Endometrial microvascular endothelial cells (primary cell): ENCODE measurements at regions not wholly inside any gene's neighbourhood (a gene's known extent, or its start where the extent isn't known, plus 50 kb on each side); places are given as distances from the start of the nearest gene placed in this dataset.
"Not testable (repeated sequence)": the region's sequence is repeated elsewhere in the genome, so short reads cannot be mapped to it uniquely, and the experiment has no call there.

Experiments
- in situ Hi-C: cut with HindIII; loops from 2 replicates; pipeline ENCODE4 v1.10.0; 2017; ENCODE audit warnings: low sequenced_read_pairs, low pct_unique_long_range_greater_than_20kb; ENCODE audit errors: inconsistent ontology term

DNA sequence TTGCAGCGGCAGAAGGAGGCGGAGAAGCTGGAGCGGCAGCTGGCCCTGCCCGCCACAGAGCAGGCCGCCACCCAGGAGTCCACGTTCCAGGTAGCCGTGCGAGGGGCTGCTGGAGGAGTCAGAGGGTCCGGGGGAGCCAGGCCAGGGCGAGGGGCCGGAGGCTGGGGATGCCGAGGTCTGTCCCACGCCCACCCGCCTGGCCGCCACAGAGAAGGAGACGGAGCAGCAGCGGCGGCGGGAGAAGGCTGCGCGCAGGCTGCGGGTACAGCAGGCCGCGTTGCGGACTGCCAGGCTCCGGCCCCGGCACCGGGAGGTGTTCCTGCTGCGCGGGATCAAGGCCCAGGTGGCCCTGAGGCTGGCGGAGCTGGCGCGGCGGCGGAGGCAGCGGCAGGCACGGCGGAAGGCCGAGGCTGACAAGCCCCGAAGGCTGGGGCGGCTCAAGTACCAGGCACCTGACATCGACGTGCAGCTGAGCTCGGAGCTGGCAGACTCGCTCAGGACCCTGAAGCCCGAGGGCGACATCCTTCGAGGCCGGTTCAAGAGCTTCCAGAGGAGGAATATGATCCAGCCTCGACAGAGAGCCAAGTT is 625.0 kb downstream of the MCTP2 start:
- in situ Hi-C loops = no loop called here

DNA sequence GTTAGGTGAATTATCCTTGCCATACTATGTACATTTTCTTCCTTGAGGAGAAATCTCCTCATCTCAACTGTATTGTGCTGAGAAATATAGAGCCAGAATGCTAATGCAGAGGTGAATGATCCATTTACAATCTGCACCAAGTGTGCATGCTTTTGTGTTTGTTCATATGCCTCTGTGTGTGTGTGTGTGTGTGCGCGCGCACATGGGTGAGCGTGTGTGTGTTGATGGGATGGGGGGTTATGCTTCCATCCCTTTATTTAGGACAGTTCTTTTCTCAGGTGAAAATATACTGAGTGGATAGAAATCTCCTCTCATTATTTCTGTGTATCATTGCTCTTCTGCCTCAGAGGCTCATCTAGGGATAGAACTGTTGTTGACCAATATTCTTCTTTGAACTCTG is 626.1 kb downstream of the MCTP2 start:
- in situ Hi-C loops = no loop called here

DNA sequence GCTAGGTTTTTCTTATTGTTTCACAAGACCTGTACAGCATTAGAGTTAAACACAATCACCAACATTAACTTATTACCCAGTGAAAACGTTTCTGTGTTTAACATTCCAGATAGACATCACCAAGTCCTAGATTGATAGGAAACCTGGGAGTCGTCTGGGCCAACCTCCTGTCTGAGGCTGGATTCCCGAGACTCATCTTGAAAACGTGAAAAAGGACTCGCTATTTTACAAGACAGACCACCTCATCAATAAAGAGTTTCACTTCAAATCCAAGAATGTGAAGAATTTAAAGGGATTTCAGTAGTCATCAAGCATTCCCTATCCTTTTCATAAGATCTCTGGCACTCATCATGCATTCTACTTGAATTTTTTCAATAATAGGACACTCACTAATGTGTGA is 626.6 kb downstream of the MCTP2 start:
- in situ Hi-C loops = no loop called here

DNA sequence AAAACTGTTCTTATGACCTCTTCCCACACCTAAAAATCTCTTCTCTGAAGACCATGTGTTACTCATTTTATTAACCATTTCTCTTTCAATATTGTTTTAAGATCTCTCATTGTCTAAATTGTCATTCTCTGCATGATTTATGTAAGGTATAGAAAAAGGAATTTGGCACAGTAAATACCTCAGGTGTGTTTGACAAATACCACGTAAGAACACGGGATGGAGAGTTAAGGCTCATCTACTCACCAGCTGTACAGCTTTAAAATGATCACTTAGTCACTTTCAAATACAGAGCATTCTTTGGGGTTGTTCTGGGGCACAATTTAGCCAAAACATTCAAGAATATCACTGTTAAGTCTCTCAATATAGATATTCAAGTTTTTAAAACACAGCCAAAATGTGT is 627.1 kb downstream of the MCTP2 start:
- in situ Hi-C loops = no loop called here

DNA sequence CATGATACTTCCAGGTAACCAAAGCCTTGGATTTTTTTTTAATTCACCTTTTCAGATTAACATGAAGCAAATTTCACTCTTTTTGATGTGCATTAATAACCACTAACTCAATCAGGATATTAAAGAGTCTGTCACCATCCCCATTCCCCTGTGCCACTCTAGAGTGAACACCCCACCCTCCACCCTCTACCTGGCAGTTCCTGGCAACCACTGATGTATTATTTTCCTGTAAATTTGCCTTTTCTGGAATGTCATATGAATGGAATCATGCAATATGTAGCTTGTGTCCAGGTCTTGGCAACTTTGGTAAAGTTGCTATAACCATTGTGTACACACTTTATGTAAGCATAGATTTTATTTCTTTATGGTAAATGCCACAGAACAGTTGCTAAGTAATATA is 627.6 kb downstream of the MCTP2 start:
- in situ Hi-C loops = no loop called here

DNA sequence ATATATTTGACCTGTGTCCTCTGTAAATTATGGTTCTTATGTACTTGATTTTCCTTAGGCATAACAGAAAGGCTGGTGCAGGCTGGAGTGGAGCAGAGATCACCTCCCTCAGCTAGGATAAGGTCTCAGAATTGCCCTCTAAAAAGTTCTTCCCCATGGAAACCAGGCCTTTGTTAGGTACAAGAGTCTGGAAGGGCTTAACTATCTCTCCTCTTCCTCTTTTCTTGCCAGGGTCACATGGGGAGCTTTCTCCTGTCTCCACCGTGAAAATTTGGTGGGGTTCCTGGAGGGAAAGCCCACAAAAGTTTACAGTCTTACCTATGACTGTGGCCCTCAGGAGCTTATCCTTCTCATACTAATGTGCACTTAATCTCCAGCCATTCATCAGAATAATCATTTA is 633.2 kb downstream of the MCTP2 start:
- in situ Hi-C loops = no loop called here

DNA sequence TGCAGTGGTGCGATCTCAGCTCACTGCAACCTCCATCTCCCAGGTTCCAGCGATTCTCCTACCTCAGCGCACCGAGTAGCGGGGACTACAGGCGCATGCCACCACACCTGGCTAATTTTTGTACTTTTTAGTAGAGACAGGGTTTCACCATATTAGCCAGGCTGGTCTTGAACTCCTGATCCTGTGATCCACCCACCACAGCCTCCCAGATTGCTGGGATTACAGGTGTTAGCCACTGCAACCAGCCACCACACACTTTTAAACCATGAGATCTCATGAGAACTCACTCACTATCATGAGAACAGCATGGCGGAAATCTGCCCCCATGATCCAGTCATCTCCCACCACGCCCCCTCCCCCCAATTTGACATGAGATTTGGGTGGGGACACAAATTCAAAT is 636.9 kb downstream of the MCTP2 start:
- in situ Hi-C loops = not testable (repeated sequence)

DNA sequence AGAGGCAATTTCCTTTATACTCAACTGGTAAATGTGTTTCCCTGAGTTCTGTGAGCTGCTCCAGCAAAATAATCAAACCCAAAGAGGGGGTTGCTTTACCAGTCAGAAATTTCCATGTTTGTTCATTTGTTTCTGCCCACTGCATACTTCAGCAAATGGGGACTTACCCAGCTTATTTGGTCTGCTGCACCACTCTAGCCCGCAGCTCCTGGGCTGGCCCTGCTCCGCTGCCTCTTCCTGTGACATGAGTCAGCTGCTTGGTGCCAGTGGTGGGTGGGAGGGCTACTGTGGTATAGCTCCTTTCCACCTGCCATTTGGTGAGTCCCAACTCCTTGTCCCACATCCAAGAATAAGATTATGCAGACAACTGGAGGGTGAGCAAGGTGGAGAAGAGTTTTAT is 644.2 kb downstream of the MCTP2 start:
- in situ Hi-C loops = no loop called here

DNA sequence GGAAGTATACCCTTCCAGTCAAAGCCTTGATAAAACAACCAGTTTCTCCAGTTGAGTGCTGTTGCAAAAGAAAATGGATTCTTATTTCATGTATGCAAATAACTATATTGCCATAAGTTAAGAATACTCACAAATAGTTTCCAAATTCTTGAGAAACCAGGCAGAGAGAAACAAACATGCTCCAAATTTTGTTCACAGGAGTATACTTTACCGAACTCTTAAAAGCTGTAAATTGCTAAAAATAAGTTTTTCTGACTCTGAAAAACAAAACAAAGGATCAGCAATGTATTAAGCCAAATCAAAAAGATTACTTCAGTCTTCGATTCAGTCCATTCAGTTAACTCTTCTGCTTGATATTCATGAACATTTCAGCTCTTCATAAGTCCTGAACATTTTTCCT is 646.5 kb downstream of the MCTP2 start:
- in situ Hi-C loops = no loop called here

DNA sequence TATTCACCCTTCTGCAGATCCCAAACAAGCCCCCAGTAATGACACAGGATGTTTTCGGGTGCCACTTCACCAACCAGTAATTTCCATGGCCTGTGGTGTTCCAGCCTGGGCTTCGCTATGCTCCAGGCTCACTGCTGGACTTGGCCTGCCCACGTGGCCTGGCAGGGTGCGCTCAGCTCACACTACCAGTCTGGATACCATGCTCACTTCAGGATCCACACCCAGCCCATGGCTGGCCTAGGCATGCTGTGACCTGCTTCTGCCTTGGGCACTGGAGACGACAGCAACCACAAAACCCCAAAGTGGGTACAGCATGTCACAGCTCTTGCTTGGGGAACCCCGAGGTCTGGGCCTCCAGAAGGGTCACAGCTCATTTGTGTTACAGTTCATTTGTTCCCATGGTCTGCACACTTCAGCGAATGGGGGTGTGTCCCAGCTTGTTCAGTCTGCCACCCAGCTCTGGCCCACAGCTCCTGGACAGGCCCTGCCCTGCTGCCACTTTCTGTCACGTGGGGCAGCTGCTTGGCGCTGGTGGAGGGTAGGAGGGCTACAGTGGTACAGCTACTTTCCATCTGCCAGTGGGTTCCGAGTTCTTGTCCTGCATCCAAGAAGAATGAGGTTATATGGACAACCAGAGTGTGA is 650.8 kb downstream of the MCTP2 start:
- in situ Hi-C loops = no loop called here

DNA sequence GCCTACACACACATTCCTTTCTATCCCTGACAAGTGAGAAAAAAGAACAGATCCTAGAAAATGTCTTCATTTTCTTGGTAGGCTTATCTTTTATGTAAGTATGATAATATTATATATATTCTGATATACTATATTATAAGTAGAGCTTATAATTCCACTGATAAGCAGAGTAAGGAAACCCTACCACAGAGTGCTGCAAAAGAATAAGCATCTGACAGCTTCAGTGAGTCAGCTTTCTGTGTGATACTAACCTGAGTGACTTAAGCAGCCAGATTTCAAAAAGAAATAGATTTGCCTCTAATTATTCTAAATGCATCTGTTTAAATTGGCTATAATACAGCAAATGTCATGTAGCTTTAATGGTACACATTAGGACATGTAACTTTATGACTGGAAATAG is 656.0 kb downstream of the MCTP2 start:
- in situ Hi-C loops = no loop called here

DNA sequence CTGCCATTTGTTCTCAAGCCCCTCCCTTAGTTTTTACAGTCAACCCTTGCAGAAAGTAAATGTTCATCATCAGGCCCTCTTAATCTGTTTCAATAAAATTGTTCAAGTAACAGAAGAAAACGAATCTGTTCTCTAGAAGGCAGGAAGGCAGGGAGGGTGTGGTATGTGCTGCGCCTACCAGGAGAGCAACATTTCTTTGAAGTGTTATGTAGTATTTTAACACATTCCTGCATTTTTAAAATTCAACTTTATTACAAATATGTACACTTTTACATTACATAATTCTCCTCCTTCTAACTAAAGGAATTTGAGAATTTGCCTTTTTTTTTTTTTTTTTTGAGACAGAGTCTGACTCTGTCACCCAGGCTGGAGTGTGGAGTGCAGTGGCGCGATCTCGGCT is 657.8 kb downstream of the MCTP2 start:
- in situ Hi-C loops = no loop called here

DNA sequence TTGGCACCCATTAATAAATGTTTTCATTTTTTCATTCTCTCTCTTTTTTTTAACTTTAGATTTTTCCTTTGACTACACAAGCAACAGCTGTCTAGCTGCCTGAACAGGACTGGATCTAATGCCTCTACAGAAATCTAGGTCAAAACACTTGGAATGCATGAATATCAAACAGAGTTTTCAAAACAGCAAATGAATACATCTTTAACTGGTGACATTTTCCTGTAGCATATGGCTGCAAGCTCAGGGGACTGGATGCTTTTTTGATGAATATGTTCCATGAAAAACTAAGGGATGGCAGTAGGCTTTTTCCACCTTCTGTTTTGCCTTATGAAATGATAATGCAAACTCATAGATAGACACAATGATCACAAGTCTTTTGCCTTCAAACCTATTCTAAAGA is 661.7 kb downstream of the MCTP2 start:
- in situ Hi-C loops = no loop called here

DNA sequence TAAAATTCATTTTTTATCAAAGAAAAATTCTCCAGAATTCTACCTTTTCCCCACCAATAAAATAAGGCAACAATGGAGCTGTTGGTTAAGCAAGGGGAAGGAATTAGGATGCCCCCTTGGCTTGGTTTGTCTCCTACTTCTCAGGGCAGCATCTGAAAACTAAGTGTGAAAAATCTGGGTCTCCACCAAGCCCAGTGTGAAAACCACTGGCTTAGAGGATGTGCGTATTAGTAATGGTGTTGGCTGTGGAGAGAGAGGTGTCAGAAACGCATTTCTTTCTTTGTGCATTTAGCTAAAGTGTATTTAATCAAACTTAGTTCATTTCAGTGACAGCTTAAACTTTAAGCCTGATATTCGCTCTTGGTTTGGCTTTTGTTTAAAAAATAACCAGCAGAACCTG is 662.7 kb downstream of the MCTP2 start:
- in situ Hi-C loops = no loop called here

DNA sequence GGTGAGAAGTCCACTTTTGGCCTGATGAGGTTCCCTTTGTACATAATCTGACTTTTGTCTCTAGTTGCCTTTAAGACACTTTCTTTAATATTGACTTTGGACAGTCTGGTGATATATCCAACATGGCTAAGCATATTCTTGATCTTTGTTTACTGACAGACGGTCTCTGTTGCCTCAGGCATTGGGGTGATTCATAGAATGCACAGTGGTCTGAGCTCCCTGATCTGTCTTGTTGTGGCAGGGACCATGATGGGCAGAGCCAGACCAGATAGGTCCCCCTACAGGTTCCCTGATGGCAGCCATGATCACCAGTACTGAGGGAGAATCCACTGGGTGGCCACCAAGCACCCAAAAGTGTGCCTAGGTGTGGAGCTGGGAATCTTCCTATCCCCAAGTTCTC is 678.1 kb downstream of the MCTP2 start:
- in situ Hi-C loops = no loop called here

DNA sequence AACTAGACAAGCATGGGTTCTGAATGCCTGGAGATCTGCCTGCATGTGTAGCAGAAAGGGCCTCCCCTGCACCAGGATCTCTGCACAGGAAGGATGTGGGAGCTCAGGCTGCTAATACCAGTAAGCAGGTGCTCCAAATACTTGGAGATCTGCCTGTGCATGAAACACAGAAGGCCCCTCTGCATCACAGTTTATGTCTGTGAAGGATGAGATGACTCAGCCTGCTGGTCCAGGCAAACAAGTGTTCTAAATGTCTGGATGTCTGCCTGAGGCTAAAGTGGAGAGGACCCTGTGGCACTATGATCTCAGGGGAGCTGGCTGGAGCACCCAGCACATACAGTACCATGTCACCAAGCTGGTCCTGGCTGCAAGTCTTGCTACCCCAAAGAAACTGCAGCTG is 678.8 kb downstream of the MCTP2 start:
- in situ Hi-C loops = no loop called here

DNA sequence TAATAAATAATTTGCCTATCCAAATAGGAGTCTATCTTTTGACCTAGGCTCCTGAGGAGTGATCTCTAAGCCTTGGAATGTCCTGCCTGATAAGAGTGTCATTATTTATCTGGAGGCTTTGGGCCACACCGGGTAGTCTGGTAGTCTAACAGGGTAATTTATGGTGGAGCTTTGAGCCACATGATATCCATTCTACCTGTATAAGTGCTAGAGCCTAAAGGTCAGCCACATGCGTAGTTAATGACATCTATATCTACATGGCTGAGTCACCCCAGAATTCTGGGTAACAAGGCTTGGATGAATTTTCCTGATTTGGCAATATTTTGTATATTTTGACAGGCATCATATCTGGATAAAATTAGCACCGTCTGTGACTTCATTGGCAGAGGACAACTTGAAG is 681.4 kb downstream of the MCTP2 start:
- in situ Hi-C loops = no loop called here

DNA sequence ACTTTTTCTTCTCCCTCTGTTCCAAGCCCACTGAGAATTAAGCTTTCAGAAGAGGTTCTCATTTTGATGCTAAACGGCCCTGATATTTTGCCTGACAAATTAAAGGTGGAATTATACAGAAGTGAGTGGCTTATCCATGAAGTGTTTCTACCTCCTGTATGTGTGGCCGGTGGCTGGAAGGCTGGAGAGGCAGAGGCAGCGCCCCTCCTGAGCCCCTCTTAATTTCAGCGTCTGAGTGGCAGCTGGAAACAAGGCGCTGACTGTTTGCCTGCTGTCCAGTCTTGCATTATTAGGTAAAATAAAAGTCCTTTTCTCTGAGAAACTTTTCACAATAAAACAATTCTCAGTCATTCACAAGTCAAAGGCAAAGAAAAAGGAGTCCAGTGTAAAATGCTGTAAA is 685.7 kb downstream of the MCTP2 start:
- in situ Hi-C loops = no loop called here

DNA sequence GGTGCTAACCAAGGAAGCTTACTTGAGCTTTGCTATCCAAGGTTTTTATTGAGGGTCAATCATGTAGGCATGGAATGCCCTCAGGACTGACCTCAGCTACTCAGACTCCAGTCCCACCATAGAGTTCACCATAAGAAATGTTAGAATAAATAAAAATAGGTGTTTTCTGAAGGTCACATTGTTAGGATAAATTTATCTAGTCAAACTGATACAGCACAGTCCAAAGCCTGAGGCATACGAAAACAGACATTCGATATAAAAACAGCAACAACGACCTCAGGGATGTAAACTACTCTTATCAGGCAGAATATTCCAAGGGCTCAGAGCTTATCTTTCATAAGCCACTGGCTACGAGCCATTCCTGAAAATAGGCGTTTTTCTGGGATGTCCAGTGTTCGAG is 690.6 kb downstream of the MCTP2 start:
- in situ Hi-C loops = no loop called here

DNA sequence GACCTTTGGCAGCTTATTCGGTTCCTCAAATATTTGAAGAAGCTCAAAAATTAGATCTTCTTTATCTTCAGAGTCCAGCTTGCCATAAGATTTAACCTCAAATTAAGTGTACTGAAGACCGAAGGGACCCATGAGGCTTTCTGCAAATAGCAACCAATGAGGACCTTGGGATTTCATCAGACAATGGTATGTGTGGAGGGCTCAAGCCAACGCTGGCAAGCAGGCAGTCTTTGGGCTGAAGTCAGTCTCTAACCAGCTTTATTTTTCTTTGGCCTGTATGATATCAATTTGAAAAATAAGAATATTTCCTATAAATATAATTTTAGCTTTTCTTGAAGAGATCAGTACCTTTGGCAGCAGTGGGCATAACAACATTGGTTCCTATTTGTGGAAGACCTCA is 692.7 kb downstream of the MCTP2 start:
- in situ Hi-C loops = no loop called here

DNA sequence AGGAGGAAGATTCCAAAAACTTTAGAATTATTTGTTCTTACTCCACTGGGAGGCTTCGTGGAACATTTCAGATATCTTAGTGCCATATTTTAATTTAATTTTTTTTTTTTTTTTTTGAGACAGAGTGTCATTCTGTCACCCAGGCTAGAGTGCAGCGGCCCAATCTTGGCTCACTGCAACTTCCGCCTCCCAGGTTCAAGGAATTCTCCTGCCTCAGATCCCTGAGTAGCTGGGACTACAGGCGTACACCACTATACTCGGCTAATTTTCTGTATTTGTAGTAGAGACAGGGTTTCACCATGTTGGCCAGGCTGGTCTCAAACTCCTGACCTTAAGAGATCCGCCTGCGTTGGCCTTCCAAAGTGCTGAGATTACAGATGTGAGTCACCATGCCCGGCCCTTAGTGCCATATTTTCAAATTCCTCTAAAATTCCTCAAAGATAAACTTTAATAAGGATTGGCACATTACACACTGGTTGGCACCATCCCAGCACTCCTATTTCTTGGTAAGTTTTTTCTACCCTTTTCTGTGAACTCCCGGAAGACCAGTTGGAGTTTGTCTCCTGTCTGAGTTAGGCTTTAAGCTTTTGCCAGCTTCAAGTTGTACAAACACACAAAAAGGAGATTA is 693.7 kb downstream of the MCTP2 start:
- in situ Hi-C loops = no loop called here
